Mucosa of rectum (tissue), 2 donors: ENCODE measurements at regions not wholly inside any gene's neighbourhood (a gene's known extent, or its start where the extent isn't known, plus 50 kb on each side); places are given as distances from the start of the nearest gene placed in this dataset.

Experiments used
- H3K27ac ChIP-seq, 2 donors: one replicate each; pipeline ENCODE4 v1.7.0; 2013; ENCODE audit warnings: inconsistent platforms in 2 of 2, low read depth in 2 of 2, low read length in 2 of 2
- H3K27me3 ChIP-seq, 2 donors: one replicate each; pipeline ENCODE4 v1.7.0; 2013; ENCODE audit warnings: low read length in 2 of 2; ENCODE audit not compliant: control insufficient read depth in 2 of 2, insufficient read depth in 2 of 2
- H3K36me3 ChIP-seq, 2 donors: one replicate each; pipeline ENCODE4 v1.7.0; 2013; ENCODE audit warnings: low read length in 2 of 2; ENCODE audit not compliant: control insufficient read depth in 2 of 2, insufficient read depth in 2 of 2
- H3K4me1 ChIP-seq, 2 donors: one replicate each; pipeline ENCODE4 v1.7.0; 2013; ENCODE audit warnings: low read length in 2 of 2, mild to moderate bottlenecking in 1 of 2; ENCODE audit not compliant: control insufficient read depth in 2 of 2, insufficient read depth in 2 of 2
- H3K4me3 ChIP-seq, 2 donors: one replicate each; pipeline ENCODE4 v1.7.0; 2013; ENCODE audit warnings: low read length in 2 of 2
- H3K9ac ChIP-seq, 2 donors: one replicate each; pipeline ENCODE4 v1.7.0; 2013; ENCODE audit warnings: low read length in 2 of 2, low read depth in 1 of 2, mild to moderate bottlenecking in 1 of 2
- H3K9me3 ChIP-seq, 2 donors: one replicate each; pipeline ENCODE4 v1.7.0; 2013; ENCODE audit warnings: low read length in 2 of 2; ENCODE audit not compliant: control insufficient read depth in 2 of 2
- donor health status: healthy.
- donor health status: Normal muscosa, but diverticular disease.

- Histone ChIP-seq H3K9me3 (no peaks in the 10 kb centered on the region), H3K9ac (no peak overlapping the region), H3K4me3 (no peak overlapping the region), H3K27ac (no peak overlapping the region), H3K36me3 (no peaks in the 10 kb centered on the region), H3K4me1 (no peaks in the 10 kb centered on the region), H3K27me3 (no peaks in the 10 kb centered on the region)
Measured at GRCh38 chr13:73338389-73338788, 279.6 kb downstream of the KLF5 start.

DNA sequence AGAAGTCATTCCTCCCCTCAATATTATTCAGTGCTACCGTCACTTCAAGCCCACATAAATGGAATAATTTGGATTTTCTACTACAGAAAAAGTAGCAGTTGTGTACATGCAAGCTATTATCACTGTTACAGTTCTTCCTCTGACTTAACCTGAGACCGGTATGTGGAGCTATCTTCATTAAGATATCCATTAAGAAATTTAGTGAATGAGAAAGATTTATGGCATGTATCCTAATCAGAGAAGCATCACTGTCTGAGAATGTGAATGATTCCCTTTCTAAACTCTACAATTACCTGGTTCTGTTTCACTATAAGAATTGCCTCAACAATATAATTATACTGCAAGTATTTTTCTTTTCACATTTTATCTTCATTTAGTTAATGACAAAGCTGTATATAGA lies 278.7 kb downstream of the KLF5 start:
- H3K4me3 ChIP-seq, result no peak overlapping the region

DNA sequence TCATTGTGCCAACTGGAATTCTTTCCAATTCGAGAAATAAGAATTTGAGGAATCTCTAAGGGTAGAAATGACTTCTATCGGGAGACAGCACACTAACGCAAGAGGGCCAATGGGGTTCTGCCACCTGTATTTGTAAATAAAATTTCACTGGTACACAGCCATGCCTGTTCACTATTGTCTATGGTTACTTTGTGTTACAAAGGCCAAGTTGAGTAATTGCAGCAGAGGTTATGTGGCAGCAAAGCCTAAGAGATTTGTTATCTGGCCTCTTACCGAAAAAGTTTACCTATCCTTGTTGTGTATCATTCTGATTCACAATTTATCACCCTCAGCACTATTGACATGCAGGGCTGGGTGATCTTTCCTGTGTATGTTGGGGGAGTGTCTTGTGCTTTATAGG lies 278.0 kb downstream of the KLF5 start:
- Histone ChIP-seq H3K27ac (no peak overlapping the region), H3K27me3 (no peaks in the 10 kb centered on the region), H3K36me3 (no peaks in the 10 kb centered on the region), H3K9ac (no peak overlapping the region), H3K4me1 (no peaks in the 10 kb centered on the region), H3K9me3 (no peaks in the 10 kb centered on the region), H3K4me3 (no peak overlapping the region)

More for the DNA sequence above, 278.7 kb downstream of the KLF5 start:
- Histone ChIP-seq H3K27me3 (no peaks in the 10 kb centered on the region), H3K4me1 (no peaks in the 10 kb centered on the region), H3K27ac (no peak overlapping the region), H3K9me3 (no peaks in the 10 kb centered on the region), H3K36me3 (no peaks in the 10 kb centered on the region), H3K9ac (no peak overlapping the region)

- Histone ChIP-seq H3K4me1 (no peaks in the 10 kb centered on the region), H3K27ac (no peak overlapping the region), H3K9me3 (no peaks in the 10 kb centered on the region)
Measured at GRCh38 chr13:73335944-73336343, 277.1 kb downstream of the KLF5 start.

DNA sequence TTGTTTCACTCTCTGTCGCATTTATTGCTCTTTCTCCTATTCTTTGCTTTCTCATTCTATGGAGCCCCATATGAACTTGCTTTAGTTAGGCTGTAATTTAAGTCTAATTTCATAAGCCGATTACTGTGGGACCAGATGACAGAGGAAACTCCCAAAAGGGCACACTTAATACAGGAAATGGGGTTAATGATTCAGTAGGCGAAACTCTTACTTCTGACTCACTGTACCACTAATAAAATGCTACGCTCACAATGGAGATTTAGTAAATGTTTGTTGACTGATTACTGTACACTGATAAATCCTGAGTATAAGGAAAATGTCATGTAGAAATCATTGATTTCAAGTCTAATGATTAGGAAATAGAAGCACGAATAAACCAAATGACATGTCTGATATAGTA lies 276.4 kb downstream of the KLF5 start:
- Histone ChIP-seq H3K36me3 (no peaks in the 10 kb centered on the region), H3K9me3 (no peaks in the 10 kb centered on the region), H3K4me1 (no peaks in the 10 kb centered on the region), H3K9ac (no peak overlapping the region), H3K27ac (no peak overlapping the region), H3K4me3 (no peak overlapping the region), H3K27me3 (no peaks in the 10 kb centered on the region)

More at GRCh38 chr13:73335944-73336343, 277.1 kb downstream of the KLF5 start:
- Histone ChIP-seq H3K9ac (no peak overlapping the region), H3K36me3 (no peaks in the 10 kb centered on the region), H3K4me3 (no peak overlapping the region), H3K27me3 (no peaks in the 10 kb centered on the region)

DNA sequence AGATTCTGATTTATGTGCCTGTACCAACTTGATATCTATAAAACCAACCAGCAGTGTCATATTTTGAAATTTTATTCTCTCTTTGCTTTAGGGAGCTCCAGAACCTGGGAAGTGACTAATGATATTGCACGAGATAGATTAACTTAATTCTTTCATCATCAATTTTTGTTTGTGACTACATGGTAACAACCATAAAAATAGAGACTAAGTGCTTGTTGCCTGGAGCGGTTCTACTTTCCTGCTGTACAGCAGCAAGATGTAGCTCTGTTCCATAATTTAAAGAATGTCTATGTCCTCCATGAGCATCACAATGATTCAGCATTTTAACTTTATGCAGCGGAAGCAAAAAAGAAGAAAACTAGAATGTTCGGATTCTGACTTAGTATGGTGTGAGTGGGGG lies 275.6 kb downstream of the KLF5 start:
- no peaks in the 10 kb centered on the region for H3K36me3 ChIP-seq
- H3K27ac ChIP-seq, result no peak overlapping the region
- no peaks in the 10 kb centered on the region for H3K4me1 ChIP-seq
- no peak overlapping the region for H3K9ac ChIP-seq
- H3K9me3 ChIP-seq, result no peaks in the 10 kb centered on the region
- no peak overlapping the region for H3K4me3 ChIP-seq
- no peaks in the 10 kb centered on the region for H3K27me3 ChIP-seq

DNA sequence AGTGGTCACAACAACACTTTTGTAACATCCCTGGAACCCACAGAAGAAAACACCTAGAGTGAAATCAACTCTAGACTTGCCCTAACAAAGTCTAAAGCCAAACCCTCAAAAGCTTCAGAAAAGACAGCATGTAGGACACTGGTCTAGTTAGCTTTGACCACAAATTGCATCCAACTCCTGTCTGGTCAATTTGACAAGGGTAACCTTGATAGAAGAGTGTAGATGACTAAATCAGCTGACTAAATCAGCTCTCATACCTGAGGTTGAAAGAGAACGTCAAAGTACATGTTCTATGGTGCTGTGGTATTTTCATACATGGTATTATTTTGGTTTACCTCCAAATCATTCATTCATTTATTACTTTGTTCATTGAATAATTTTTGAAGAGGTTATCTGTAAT lies 272.8 kb downstream of the KLF5 start:
- no peaks in the 10 kb centered on the region for H3K27me3 ChIP-seq
- H3K4me3 ChIP-seq, result no peak overlapping the region
- no peaks in the 10 kb centered on the region for H3K9me3 ChIP-seq
- no peak overlapping the region for H3K27ac ChIP-seq
- H3K9ac ChIP-seq, result no peak overlapping the region
- no peaks in the 10 kb centered on the region for H3K36me3 ChIP-seq
- no peaks in the 10 kb centered on the region for H3K4me1 ChIP-seq

DNA sequence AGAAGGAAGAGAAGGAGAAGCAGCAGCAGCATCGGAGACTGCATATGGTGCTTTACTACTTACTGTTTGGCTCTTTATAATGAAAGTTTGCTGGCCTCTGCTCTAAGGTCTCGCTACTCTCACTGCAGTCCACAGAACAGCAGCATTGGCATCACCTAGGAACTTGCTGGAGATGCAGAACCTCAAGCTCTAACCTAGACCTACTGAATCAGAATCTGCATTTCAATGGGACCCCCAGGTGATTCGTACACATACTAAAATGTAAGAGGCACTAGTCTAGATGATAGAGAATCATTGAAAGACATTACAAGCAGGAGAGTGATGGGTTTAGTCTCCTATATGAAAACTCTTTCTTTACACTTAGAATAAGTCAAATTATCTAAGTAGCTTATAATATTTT lies 270.6 kb downstream of the KLF5 start:
- no peaks in the 10 kb centered on the region for H3K27me3 ChIP-seq
- H3K27ac ChIP-seq, result no peak overlapping the region
- H3K9ac ChIP-seq, result no peak overlapping the region
- no peaks in the 10 kb centered on the region for H3K9me3 ChIP-seq
- H3K4me3 ChIP-seq, result no peak overlapping the region
- H3K4me1 ChIP-seq, result peaks cover 0 to 13% of the 10 kb centered on the region in 2 donors
- H3K36me3 ChIP-seq, result no peaks in the 10 kb centered on the region

DNA sequence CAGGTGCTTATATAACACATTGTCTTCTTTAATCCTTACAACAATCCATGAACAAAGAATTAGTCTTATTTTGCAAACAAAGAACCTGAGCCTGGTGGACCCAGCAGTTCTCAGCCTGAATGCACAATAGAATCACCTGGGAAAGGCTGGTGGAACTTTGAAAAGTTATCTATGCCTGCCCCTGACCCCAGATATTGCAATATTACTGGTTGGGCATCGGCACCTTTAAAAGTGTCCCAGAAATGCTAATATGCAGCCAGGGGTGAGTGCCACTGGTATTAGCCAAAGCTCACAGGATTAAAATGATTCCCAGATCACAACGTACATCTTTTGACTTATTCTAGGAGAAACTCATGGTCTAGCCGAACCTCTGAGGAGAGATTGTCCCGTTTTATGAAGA lies 268.8 kb downstream of the KLF5 start:
- peak overlapping the region; percentile 3 to 29 for H3K27ac ChIP-seq
- peaks cover 0 to 13% of the 10 kb centered on the region in 2 donors for H3K4me1 ChIP-seq
- no peaks in the 10 kb centered on the region for H3K36me3 ChIP-seq
- H3K9me3 ChIP-seq, result no peaks in the 10 kb centered on the region
- H3K27me3 ChIP-seq, result no peaks in the 10 kb centered on the region
- H3K9ac ChIP-seq, result no peak overlapping the region
- H3K4me3 ChIP-seq, result no peak overlapping the region

DNA sequence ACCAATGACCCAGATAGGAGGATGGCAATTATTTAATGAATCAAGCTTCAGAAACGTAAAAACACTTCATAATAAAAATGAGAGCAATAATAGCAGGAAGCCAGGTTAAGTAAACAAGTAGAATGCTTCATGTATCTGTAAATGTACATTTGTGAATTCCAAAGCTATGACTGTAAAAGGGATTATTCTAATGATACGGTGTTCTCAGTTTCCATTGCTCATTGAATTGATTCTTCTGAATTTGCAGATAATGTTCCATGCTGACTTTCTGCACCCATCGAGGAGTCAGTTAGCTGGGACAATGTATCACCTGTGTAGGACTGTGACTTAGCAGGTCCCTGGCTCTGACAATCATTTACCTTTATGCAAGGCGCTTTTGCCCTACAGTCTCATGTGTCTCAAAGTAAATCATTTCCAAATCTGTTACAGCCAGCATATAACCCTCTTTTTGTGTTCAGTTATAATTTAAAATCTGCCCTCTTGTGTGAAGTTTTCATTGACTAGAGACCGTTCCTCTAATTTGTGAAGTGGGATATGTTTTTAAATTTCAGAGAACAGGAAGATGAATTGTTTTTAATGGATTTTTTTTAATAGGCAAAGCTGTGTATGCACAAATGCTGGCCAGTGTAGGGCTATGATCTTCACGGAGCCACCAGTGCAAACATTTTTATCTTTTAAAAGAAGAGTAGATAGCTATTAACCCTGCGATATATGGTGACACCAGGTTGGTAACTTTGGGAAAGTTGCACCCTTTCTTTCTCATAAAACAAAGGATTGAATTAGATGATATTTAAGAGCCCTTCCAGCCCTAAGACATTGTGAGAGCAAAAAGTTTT lies 267.1 kb downstream of the KLF5 start:
- Histone ChIP-seq H3K4me1 (peaks cover 0 to 13% of the 10 kb centered on the region in 2 donors), H3K9me3 (no peaks in the 10 kb centered on the region), H3K9ac (peak overlapping the region in 1 of 2 donors; percentile 36), H3K27me3 (no peaks in the 10 kb centered on the region), H3K27ac (peak overlapping the region; percentile 80 to 82), H3K4me3 (peak overlapping the region; percentile 48 to 55), H3K36me3 (no peaks in the 10 kb centered on the region)
